ENCODE measurements at regions not wholly inside any gene's neighbourhood (a gene's known extent, or its start where the extent isn't known, plus 50 kb on each side); places are given as distances from the start of the nearest gene placed in this dataset.

- Histone ChIP-seq H3K4me3 (ENCODE audit: low read depth in 1 of 3, low read length in 3 of 3) (no peak overlapping the region), H3K4me1 (ENCODE audit: control insufficient read depth in 4 of 4, insufficient read depth in 4 of 4, low read length in 3 of 4) (no peaks in the 10 kb centered on the region), H3K27ac (ENCODE audit: low read depth in 1 of 2, low read length in 2 of 2) (no peak overlapping the region), H3K36me3 (ENCODE audit: control insufficient read depth in 4 of 4, insufficient read depth in 3 of 4, low read depth in 1 of 4, low read length in 3 of 4) (no peaks in the 10 kb centered on the region), H3K9ac (ENCODE audit: low read depth in 1 of 2, low read length in 2 of 2) (no peak overlapping the region), H3K27me3 (ENCODE audit: control insufficient read depth in 4 of 4, insufficient read depth in 4 of 4, low read length in 3 of 4) (no peaks in the 10 kb centered on the region), H3K9me3 (ENCODE audit: control insufficient read depth in 4 of 4, low read length in 3 of 4) (peaks cover 0 to 7% (median 0%) of the 10 kb centered on the region in 4 donors)
- no peak for DNase-seq (ENCODE audit: low spot score)
- TF ChIP-seq RAD21 (IDR thresholded peaks at IDR 0.05) (no peak), HNF4A (conservative IDR thresholded peaks at IDR 0.05) (no peak)
- 74% methylated on average over 3 of the region's 3 CpGs for WGBS
Observed at GRCh38 chr12:82279536-82280058, 78.6 kb downstream of the CCDC59 start.

- H3K27ac ChIP-seq (ENCODE audit: low read depth in 1 of 2, low read length in 2 of 2): no peak overlapping the region
- TF ChIP-seq JUND (IDR thresholded peaks at IDR 0.05): no peak
- TF ChIP-seq, protein P1, sequence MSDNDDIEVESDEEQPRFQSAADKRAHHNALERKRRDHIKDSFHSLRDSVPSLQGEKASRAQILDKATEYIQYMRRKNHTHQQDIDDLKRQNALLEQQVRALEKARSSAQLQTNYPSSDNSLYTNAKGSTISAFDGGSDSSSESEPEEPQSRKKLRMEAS (IDR thresholded peaks at IDR 0.05): no peak
- no peak for TF ChIP-seq YY1 (IDR thresholded peaks at IDR 0.05)
- no peak for TF ChIP-seq FOXA2 (IDR thresholded peaks at IDR 0.05)
- TF ChIP-seq RAD21 (IDR thresholded peaks at IDR 0.05): no peak
- no peak for TF ChIP-seq RXRA (IDR thresholded peaks at IDR 0.05)
- TF ChIP-seq, protein P2, sequence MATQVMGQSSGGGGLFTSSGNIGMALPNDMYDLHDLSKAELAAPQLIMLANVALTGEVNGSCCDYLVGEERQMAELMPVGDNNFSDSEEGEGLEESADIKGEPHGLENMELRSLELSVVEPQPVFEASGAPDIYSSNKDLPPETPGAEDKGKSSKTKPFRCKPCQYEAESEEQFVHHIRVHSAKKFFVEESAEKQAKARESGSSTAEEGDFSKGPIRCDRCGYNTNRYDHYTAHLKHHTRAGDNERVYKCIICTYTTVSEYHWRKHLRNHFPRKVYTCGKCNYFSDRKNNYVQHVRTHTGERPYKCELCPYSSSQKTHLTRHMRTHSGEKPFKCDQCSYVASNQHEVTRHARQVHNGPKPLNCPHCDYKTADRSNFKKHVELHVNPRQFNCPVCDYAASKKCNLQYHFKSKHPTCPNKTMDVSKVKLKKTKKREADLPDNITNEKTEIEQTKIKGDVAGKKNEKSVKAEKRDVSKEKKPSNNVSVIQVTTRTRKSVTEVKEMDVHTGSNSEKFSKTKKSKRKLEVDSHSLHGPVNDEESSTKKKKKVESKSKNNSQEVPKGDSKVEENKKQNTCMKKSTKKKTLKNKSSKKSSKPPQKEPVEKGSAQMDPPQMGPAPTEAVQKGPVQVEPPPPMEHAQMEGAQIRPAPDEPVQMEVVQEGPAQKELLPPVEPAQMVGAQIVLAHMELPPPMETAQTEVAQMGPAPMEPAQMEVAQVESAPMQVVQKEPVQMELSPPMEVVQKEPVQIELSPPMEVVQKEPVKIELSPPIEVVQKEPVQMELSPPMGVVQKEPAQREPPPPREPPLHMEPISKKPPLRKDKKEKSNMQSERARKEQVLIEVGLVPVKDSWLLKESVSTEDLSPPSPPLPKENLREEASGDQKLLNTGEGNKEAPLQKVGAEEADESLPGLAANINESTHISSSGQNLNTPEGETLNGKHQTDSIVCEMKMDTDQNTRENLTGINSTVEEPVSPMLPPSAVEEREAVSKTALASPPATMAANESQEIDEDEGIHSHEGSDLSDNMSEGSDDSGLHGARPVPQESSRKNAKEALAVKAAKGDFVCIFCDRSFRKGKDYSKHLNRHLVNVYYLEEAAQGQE (IDR thresholded peaks at IDR 0.05): no peak
- no peak for TF ChIP-seq TAF1 (conservative IDR thresholded peaks at IDR 0.05)
- no peak for TF ChIP-seq NR2F2 (IDR thresholded peaks at IDR 0.05)
- no peak for TF ChIP-seq FOXA1 (IDR thresholded peaks at IDR 0.05)
- TF ChIP-seq SP1 (IDR thresholded peaks at IDR 0.05): no peak
- TF ChIP-seq, protein P3, sequence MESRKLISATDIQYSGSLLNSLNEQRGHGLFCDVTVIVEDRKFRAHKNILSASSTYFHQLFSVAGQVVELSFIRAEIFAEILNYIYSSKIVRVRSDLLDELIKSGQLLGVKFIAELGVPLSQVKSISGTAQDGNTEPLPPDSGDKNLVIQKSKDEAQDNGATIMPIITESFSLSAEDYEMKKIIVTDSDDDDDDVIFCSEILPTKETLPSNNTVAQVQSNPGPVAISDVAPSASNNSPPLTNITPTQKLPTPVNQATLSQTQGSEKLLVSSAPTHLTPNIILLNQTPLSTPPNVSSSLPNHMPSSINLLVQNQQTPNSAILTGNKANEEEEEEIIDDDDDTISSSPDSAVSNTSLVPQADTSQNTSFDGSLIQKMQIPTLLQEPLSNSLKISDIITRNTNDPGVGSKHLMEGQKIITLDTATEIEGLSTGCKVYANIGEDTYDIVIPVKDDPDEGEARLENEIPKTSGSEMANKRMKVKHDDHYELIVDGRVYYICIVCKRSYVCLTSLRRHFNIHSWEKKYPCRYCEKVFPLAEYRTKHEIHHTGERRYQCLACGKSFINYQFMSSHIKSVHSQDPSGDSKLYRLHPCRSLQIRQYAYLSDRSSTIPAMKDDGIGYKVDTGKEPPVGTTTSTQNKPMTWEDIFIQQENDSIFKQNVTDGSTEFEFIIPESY (IDR thresholded peaks at IDR 0.05): no peak
- no peak for TF ChIP-seq HNF4G (IDR thresholded peaks at IDR 0.05)
- no peak for TF ChIP-seq CTCF (IDR thresholded peaks at IDR 0.05; ENCODE audit: low read depth, low read length, missing input control)
- H3K4me3 ChIP-seq (ENCODE audit: low read depth in 1 of 3, low read length in 3 of 3): no peak overlapping the region
- H3K4me1 ChIP-seq (ENCODE audit: control insufficient read depth in 4 of 4, insufficient read depth in 4 of 4, low read length in 3 of 4): no peaks in the 10 kb centered on the region
- DNase-seq (ENCODE audit: low spot score): no peak
- peaks cover 0 to 4% (median 0%) of the 10 kb centered on the region in 4 donors for H3K9me3 ChIP-seq (ENCODE audit: control insufficient read depth in 4 of 4, low read length in 3 of 4)
- no peaks in the 10 kb centered on the region for H3K27me3 ChIP-seq (ENCODE audit: control insufficient read depth in 4 of 4, insufficient read depth in 4 of 4, low read length in 3 of 4)
- no peak overlapping the region for H3K9ac ChIP-seq (ENCODE audit: low read depth in 1 of 2, low read length in 2 of 2)
- no peaks in the 10 kb centered on the region for H3K36me3 ChIP-seq (ENCODE audit: control insufficient read depth in 4 of 4, insufficient read depth in 3 of 4, low read depth in 1 of 4, low read length in 3 of 4)
- 87% methylated on average over 4 of the region's 4 CpGs for WGBS
Observed at GRCh38 chr12:82277582-82277981, 80.6 kb downstream of the CCDC59 start.
